ENCODE measurements at regions not wholly inside any gene's neighbourhood (a gene's known extent, or its start where the extent isn't known, plus 50 kb on each side); places are given as distances from the start of the nearest gene placed in this dataset.

DNA sequence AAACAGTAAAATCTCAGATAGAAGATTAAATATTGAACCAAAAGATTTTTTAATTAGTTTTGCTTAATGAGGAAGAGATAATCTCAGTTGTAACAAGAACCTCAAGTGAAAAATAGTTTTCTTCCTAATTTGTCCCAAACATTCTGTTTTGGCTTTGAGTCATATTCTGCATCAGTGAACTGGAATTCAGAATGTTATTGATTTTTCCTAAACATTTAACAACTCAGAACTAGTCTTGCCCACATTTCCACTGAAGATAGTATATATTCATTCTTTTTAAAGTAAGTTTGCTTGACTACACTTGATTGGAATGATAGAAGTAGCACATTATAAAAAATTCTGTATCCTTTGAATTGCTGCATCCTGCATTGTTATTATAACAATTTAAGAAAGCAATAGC is 85.7 kb upstream of the UGP2 start:
- peaks cover 12 to 13% of the 10 kb centered on the region in 2 donors for H3K4me1 Mint-ChIP-seq (ENCODE audit: low read depth in 2 of 2)
- ATAC-seq = no peak

DNA sequence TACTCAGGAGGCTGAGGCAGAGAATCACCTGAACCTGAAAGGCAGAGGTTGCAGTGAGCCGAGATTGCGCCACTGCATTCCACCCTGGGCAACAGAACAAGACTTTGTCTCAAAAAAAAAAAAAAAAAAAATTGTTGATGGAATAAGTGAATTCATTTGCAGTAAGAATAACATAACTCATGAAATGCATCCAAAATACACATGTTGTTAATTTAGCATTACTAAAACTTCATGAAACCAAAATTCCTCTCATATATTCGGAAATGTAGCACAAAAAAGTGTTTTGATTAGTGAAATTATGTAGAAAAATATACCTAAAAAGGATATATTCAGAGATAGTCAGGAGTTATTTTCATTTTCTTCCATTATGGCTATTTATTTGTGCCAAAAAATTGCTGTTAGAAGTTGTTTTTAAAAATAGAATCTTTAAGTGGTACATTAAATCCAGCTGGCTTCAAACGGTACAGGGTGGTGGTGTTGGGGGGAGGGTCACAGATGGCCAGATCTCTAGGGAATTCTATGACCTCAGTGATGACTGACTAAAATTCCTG is 78.2 kb upstream of the UGP2 start:
- no peak for ATAC-seq
- peaks cover 0 to 10% of the 10 kb centered on the region in 2 donors for H3K27me3 Mint-ChIP-seq
- H3K27ac Mint-ChIP-seq = no peak overlapping the region
- H3K9me3 Mint-ChIP-seq = no peaks in the 10 kb centered on the region
- no peaks in the 10 kb centered on the region for H3K36me3 Mint-ChIP-seq
- no peak overlapping the region for H3K4me3 Mint-ChIP-seq
- DNase-seq (ENCODE audit: low spot score) = no peak
- peaks cover 0 to 3% of the 10 kb centered on the region in 2 donors for H3K4me1 Mint-ChIP-seq (ENCODE audit: low read depth in 2 of 2)

More for the DNA sequence above, 85.7 kb upstream of the UGP2 start:
- no peak overlapping the region for H3K4me3 Mint-ChIP-seq
- H3K9me3 Mint-ChIP-seq = no peaks in the 10 kb centered on the region
- peaks cover 12 to 19% of the 10 kb centered on the region in 2 donors for H3K27me3 Mint-ChIP-seq
- no peak overlapping the region for H3K27ac Mint-ChIP-seq
- no peaks in the 10 kb centered on the region for H3K36me3 Mint-ChIP-seq
- no peak for DNase-seq (ENCODE audit: low spot score)

DNA sequence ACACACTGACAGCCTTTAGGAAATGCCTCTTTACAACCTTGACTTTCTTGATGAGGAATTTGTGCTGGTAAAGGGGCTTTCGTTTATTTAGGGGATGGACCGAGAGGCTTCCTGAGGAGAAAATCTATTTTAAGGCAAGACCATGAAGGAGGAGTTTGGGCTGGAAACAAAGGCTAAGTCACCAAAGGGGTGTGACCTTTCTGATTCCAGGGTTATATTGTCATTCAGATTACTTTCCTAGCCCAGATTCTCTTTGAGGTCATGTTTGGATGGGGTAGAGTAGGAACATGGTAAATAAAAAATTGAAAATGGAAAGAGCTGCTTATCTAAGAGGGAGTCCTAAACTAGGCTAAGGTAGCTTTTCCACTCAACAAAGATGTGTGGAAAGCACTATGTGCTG is 77.1 kb upstream of the UGP2 start:
- ATAC-seq (no peak), DNase-seq (ENCODE audit: low spot score) (no peak)
- Mint-ChIP-seq H3K4me1 (ENCODE audit: low read depth in 2 of 2) (peaks cover 0 to under 1% of the 10 kb centered on the region in 2 donors), H3K27ac (no peak overlapping the region), H3K36me3 (no peaks in the 10 kb centered on the region), H3K9me3 (no peaks in the 10 kb centered on the region), H3K27me3 (peaks cover 0 to 10% of the 10 kb centered on the region in 2 donors), H3K4me3 (no peak overlapping the region)

DNA sequence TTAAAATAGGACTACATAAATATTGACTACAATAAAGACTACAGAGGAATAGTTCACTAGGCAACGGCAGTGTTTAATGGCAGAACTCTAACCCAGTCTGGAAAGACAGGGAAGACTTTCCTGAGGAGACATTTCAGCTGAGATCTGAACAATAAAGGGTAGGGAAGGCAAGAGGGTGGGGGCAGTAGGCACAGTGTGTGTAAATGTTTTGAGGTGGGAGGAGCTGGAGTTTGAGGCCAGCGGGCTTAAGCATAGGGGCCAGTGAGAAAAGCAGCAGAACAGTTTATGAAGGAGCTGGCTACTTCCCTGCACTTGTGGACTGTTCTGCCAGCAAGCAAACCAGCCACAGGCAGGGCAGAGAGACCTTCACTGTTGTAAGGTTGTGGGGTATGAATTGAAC is 76.6 kb upstream of the UGP2 start:
- Mint-ChIP-seq H3K36me3 (no peaks in the 10 kb centered on the region), H3K4me1 (ENCODE audit: low read depth in 2 of 2) (no peaks in the 10 kb centered on the region), H3K27ac (no peak overlapping the region), H3K27me3 (peaks cover 0 to 10% of the 10 kb centered on the region in 2 donors), H3K4me3 (no peak overlapping the region), H3K9me3 (no peaks in the 10 kb centered on the region)
- ATAC-seq (peak in 1 of 2 donors; percentile 40), DNase-seq (ENCODE audit: low spot score) (no peak)

DNA sequence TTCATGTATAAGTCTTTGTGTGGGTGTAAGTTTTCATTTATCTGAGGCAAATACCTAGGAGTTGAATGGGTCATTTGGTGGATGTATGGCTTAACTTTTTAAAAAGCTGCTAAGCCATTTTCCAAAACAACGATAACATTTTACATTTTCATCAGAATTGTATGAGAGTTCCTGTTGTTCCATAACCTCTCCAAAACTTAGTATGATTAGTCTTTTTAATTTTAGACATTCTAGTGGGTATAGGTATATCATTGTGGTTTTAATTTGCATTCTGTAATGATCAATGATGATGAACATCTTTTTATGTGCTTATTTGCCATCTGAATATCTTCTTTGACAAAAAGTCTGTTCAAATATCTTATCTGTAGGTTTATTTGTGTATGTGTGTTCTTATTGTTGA is 74.4 kb upstream of the UGP2 start:
- Mint-ChIP-seq H3K27me3 (no peaks in the 10 kb centered on the region), H3K4me1 (ENCODE audit: low read depth in 2 of 2) (no peaks in the 10 kb centered on the region), H3K9me3 (no peaks in the 10 kb centered on the region), H3K27ac (no peak overlapping the region), H3K36me3 (no peaks in the 10 kb centered on the region), H3K4me3 (no peak overlapping the region)
- DNase-seq (ENCODE audit: low spot score) (no peak), ATAC-seq (no peak)

DNA sequence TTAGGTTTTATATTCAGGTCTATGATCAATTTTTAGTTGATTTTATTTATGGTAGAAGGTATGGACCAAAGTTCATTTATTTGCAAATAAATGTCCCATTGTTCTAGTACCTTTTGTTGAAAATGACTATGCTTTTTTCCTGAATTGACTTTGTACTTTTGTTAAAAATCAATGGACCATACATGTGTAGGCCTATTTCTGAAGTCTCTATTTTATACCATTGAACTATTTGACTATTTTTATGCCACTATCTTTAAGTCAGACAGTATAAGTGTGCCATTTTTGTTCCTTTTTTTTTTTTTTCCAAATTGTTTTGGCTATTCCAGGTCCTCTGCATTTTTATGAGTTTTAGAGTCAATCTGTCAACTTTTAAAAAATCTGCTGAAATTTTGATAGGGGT is 73.6 kb upstream of the UGP2 start:
- no peak for ATAC-seq
- Mint-ChIP-seq H3K4me3 (no peak overlapping the region), H3K4me1 (ENCODE audit: low read depth in 2 of 2) (no peaks in the 10 kb centered on the region), H3K27ac (no peak overlapping the region), H3K27me3 (no peaks in the 10 kb centered on the region), H3K36me3 (no peaks in the 10 kb centered on the region), H3K9me3 (no peaks in the 10 kb centered on the region)
- no peak for DNase-seq (ENCODE audit: low spot score)

DNA sequence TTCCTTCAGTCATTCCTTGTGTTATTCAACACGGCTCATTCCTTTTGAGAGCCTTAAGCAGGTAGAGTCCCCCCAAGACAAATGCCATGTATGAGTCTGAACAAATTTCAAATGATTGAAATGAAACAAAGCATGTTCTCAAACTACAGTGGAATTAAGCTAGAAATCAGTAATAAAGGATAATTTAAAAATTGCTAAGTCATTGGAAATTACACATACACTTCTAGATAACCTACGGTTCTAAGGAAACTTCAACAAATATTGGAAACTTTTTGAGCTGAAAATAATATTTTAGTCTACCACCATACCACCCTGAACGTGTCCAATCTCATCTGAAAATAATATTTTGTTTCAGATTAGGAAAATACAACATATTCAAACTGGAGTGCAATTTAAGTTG is 71.8 kb upstream of the UGP2 start:
- Mint-ChIP-seq H3K4me1 (ENCODE audit: low read depth in 2 of 2) (no peaks in the 10 kb centered on the region), H3K27ac (no peak overlapping the region), H3K27me3 (peaks cover 3 to 7% of the 10 kb centered on the region in 2 donors), H3K9me3 (no peaks in the 10 kb centered on the region), H3K36me3 (no peaks in the 10 kb centered on the region), H3K4me3 (no peak overlapping the region)
- DNase-seq (ENCODE audit: low spot score) (no peak), ATAC-seq (no peak)

DNA sequence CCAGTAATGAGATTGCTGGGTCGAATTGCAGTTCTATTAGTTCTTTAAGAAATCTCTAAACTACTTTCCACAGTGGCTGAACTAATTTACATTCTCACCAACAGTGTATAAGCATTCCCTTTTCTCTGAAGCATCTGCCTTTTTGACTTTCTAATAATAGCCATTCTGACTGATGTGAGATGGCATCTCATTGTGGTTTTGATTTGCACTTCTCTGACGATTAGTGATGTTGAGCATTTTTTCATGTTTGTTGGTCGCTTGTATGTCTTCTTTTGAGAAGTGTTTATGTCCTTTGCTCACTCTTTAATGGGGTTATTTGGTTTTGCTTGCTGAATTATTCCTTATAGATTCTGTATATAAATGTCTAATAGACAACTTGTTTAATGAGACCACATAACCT is 69.6 kb upstream of the UGP2 start:
- Mint-ChIP-seq H3K4me3 (no peak overlapping the region), H3K27ac (no peak overlapping the region), H3K4me1 (ENCODE audit: low read depth in 2 of 2) (no peaks in the 10 kb centered on the region), H3K9me3 (peaks cover 3% of the 10 kb centered on the region), H3K27me3 (peaks cover 3 to 21% of the 10 kb centered on the region in 2 donors), H3K36me3 (peaks cover 5% of the 10 kb centered on the region)
- no peak for ATAC-seq
- DNase-seq (ENCODE audit: low spot score) = no peak

DNA sequence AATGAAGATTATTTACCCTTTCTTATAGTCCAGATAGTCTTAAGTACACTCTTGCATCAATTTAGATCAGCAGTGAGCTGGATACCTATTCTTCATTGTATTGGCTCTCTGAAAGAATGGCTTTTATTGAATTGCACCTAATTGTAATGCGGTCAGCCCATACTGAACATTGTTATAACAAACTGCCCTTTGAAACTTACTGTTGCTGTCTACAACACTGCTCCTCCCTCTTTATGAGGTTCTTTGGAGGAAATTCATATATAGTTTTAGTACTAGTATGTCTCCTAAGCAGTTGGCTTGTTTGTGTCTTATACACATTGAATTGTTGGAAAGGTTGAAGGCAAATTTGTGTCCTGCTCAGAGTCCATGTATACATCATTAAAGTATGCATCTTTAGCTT is 66.5 kb upstream of the UGP2 start:
- DNase-seq (ENCODE audit: low spot score) (no peak), ATAC-seq (no peak)
- Mint-ChIP-seq H3K9me3 (peaks cover 3% of the 10 kb centered on the region), H3K4me3 (no peak overlapping the region), H3K4me1 (ENCODE audit: low read depth in 2 of 2) (no peaks in the 10 kb centered on the region), H3K27me3 (peaks cover 8 to 28% of the 10 kb centered on the region in 2 donors), H3K27ac (no peak overlapping the region), H3K36me3 (peaks cover 5% of the 10 kb centered on the region)

DNA sequence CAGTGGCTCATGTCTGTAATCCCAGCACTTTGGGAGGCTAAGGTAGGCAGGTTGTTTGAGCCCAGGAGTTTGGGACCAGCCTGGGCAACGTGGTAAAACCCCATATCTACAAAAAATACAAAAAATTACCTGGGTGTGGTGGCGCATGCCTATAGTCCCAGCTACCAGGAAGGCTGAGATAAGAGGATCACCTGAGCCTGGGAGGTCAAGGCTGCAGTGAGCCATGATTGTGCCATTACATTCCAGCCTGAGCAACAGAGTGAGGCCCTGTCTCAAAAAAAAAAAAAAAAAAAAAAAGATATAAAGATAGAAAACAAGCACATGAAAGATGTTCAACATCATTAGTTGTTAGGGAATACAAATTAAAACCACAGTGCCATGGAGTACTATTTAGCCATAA is 65.3 kb upstream of the UGP2 start:
- no peaks in the 10 kb centered on the region for H3K4me1 Mint-ChIP-seq (ENCODE audit: low read depth in 2 of 2)
- peaks cover 3% of the 10 kb centered on the region for H3K9me3 Mint-ChIP-seq
- peaks cover 10 to 33% of the 10 kb centered on the region in 2 donors for H3K27me3 Mint-ChIP-seq
- ATAC-seq (no peak), DNase-seq (ENCODE audit: low spot score) (no peak)
- peaks cover 5% of the 10 kb centered on the region for H3K36me3 Mint-ChIP-seq
- H3K27ac Mint-ChIP-seq = no peak overlapping the region
- no peak overlapping the region for H3K4me3 Mint-ChIP-seq

DNA sequence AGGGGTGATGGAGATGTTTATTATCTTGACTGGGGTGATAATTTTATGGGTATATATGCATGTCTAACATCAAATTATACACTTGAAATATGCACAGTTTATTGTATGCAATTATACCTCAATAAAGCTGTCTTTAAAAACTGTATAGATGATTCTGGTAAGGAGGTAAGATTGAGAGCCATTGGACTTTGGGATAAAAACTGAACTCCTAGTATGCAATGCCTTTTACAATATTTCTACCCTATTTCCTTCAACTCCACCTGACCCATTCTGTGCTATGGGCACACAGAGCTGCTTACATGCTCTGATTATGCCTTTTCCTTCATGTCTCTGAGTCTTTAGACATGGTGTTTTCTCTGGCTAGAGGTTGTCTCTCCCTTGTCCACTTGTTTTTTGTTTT is 63.9 kb upstream of the UGP2 start:
- Mint-ChIP-seq H3K27me3 (peaks cover 10 to 33% of the 10 kb centered on the region in 2 donors), H3K4me3 (no peak overlapping the region), H3K4me1 (ENCODE audit: low read depth in 2 of 2) (no peaks in the 10 kb centered on the region), H3K36me3 (peaks cover 5% of the 10 kb centered on the region), H3K27ac (no peak overlapping the region), H3K9me3 (peaks cover 3% of the 10 kb centered on the region)
- DNase-seq (ENCODE audit: low spot score) (no peak), ATAC-seq (no peak)

DNA sequence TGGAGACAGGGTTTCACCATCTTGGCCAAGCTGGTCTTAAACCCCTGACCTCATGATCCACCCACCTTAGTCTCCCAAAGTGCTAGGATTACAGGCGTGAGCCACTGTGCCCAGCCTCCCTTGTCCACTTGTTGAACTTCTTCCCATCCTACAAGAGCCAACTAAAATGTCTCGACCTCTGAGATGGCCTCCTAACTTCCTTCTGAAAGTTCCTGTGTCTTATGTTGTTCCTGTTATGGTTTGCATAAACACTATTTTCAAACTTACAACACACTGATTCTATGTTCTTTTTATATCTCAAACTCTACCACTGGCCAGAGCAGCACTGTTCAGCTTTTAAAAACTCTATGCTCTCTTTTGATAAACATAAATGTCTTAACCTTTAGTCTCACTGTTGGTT is 63.3 kb upstream of the UGP2 start:
- DNase-seq (ENCODE audit: low spot score) (no peak), ATAC-seq (no peak)
- Mint-ChIP-seq H3K27ac (no peak overlapping the region), H3K4me1 (ENCODE audit: low read depth in 2 of 2) (no peaks in the 10 kb centered on the region), H3K27me3 (peaks cover 10 to 33% of the 10 kb centered on the region in 2 donors), H3K9me3 (peaks cover 3% of the 10 kb centered on the region), H3K36me3 (peaks cover 5% of the 10 kb centered on the region), H3K4me3 (no peak overlapping the region)

DNA sequence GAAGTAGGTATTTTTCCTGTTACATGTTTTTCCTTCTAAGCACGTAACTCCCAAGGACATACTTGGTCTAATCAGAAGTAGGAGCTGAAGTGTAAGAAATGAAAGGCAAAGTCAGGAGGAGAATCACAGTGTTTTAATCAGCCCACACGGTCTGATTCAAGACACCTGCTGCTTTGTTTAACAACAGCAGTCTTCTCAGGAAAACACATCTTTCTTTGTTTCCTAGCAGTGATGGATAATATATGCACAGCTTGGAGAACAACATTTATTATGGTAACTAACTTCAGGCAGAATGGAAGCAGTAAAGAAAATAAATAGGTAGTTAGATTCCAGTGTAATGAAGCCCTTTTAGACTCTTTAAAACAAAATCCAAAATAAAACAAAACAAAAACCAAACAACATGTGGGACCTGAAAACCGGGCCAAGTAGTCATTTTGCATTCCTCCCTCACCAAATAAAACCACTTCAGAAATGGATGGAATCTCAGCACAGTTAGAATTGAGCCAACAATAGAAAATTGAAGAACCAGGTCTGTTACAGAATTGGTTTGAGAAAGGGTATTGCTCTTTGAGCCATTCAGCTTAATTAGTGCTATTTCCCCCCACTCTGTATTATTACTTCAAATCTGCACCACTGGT is 61.1 kb upstream of the UGP2 start:
- DNase-seq (ENCODE audit: low spot score) (no peak), ATAC-seq (no peak)
- Mint-ChIP-seq H3K9me3 (peaks cover 3% of the 10 kb centered on the region), H3K4me1 (ENCODE audit: low read depth in 2 of 2) (no peaks in the 10 kb centered on the region), H3K27ac (no peak overlapping the region), H3K27me3 (peaks cover 8 to 24% of the 10 kb centered on the region in 2 donors), H3K4me3 (no peak overlapping the region), H3K36me3 (peaks cover 5% of the 10 kb centered on the region)

DNA sequence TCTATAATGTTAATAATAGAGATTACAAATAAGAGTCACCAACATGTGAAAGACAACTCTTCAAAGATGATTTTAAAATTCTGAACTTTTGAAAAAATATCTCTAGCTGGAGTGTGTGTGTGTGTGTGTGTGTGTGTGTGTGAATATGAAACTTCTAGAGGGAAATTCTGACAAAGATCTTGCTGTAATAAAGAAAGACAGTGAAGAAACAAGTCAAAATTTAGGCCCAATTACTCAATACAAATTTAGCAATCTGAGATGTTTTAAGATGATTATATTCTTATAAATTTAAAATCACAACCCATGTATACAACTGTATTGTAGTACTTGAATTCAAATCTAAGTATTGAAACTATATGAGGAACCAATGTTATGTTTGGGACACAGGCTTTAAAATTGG is 57.2 kb upstream of the UGP2 start:
- Mint-ChIP-seq H3K27me3 (peaks cover 5% of the 10 kb centered on the region in 2 donors), H3K4me1 (ENCODE audit: low read depth in 2 of 2) (no peaks in the 10 kb centered on the region), H3K36me3 (no peaks in the 10 kb centered on the region), H3K27ac (no peak overlapping the region), H3K4me3 (no peak overlapping the region), H3K9me3 (no peaks in the 10 kb centered on the region)
- DNase-seq (ENCODE audit: low spot score) (no peak), ATAC-seq (no peak)

DNA sequence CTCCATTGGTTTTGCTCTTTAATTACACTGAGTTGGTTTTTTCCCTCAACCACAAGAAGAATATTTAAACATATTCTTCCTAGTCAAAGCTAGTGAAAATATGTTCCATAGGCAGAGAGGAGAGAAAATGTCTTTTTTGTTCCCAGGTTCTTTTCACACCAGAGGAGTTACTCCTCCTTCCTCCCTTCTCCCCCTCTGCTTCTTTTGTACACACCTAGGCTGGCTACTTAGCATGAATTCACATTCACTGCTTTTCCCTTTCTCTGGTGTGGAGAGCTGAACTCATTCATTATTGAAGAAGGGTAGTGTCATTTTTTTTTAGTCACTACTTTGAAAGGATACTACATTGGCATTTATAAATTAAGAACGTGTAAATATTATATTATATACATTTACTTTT is 56.6 kb upstream of the UGP2 start:
- Mint-ChIP-seq H3K27me3 (peaks cover 5% of the 10 kb centered on the region in 2 donors), H3K27ac (no peak overlapping the region), H3K4me3 (no peak overlapping the region), H3K9me3 (no peaks in the 10 kb centered on the region), H3K36me3 (no peaks in the 10 kb centered on the region), H3K4me1 (ENCODE audit: low read depth in 2 of 2) (no peaks in the 10 kb centered on the region)
- ATAC-seq = no peak
- DNase-seq (ENCODE audit: low spot score) = no peak
